ENCODE measurements at regions not wholly inside any gene's neighbourhood (a gene's known extent, or its start where the extent isn't known, plus 50 kb on each side); places are given as distances from the start of the nearest gene placed in this dataset.

- no peak for DNase-seq
Observed at GRCh38 chr4:126718136-126718535, 914.6 kb upstream of the INTU start.

GRCh38 chr4:126719852-126720251 is 912.9 kb upstream of the INTU start:
- no peak for DNase-seq

GRCh38 chr4:126725906-126726305 is 906.9 kb upstream of the INTU start:
- no peak for DNase-seq

DNA sequence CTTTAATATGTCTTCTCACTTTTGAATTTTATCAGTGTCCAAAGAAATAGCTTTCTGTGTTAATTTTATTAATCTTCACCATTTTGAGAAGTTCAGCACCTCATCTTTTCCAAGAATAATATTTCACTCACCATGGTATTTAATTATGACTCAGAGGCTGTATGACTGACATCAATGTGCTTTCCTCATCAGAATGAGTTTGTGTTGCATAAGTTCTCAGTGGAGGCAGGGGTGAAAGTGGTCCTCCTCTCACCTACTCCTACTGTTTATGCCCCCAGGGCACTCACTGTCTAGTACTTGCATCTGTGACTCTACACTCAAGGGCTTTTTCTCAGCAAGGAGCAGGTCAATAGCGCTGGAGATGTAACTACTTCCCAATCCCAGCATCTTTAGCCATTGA is 905.3 kb upstream of the INTU start:
- DNase-seq: no peak

GRCh38 chr4:126731062-126731461 is 901.7 kb upstream of the INTU start:
- no peak for DNase-seq

GRCh38 chr4:126733301-126733700 is 899.5 kb upstream of the INTU start:
- no peak for DNase-seq

DNA sequence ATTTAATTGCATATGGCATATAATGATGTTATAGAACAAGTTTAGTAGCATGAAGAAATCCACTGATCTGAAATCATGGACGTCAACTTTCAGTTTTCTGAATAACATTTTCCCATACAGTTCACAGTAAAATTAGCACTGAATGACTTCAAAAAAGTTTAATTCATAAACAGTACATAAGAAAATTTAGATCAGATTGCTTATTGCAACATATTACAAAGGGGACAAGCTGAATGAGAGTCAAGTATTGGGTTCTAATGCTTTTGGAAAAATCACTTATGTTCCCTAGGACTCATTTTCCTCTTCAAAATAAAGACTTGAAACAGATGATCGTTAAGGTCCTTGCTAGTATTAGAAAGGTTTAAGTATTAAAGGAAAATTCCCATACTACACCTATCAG is 898.3 kb upstream of the INTU start:
- DNase-seq: no peak

DNA sequence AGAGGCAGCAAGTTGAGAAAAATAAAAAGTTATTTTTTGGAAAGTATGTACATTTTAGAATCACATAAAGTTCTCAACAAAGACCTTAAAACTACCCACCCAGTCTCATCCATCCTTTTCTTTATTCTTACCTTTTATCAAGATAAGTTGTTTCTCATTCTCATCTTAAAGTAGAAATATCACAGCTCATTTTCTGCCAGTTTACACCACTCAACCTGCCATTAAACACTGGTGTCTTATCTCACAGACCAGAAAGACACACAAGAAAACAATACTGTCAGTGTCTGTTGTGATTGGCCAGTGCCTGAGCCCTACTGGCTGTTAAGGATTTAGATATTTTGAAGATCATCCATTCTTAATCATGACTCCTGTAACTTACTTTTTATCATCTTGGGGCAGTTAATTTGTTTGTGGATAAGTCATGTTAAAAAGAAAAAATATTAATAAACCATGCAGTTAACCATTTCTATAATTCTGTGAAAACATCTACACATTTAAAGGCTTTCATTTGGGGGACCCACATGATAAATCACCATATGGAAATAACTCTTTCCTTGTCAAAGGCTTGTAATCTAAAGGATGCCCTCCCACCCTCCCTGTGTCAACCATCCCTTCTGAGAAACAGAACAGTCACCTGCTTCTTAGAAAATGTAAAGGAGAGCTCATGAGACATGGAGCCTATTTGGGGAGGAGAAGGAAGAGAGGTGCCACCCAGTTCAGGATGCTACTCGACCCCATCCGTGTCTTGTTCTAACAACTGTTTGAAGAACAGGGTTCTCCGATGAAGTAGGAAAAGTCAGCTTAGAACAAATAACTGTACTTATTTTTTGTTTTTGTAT is 897.2 kb upstream of the INTU start:
- no peak for DNase-seq

- DNase-seq: no peak
Observed at GRCh38 chr4:126736133-126736518, 896.6 kb upstream of the INTU start.

DNA sequence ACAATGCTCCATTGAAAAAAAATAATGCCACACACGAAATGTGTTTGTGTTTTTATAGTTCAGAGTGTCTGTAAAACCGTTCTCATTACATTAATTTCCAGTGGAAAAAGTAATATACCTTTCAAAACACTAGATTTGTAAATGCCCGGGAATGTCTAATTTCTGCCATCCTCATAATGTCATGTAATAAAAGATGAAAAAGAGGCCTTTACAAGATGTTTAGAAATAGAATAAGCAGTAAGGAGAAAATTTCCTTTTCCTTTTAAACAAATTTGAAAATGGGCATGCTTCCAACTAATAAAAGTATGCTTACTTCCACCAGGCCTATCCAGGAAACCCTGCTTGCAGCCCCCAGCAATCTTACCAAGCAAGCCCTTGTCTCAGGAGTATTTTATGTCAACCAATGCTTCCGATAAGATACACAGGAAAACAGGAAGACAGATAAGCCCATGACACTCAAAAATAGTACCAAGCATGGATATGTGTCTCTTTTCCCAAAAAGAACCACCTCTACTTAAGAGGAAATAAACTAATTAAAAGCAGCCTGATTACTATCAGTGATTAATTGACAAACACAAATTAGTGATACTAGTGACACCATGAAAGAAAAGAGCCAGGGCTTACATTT is 894.7 kb upstream of the INTU start:
- DNase-seq: no peak

DNA sequence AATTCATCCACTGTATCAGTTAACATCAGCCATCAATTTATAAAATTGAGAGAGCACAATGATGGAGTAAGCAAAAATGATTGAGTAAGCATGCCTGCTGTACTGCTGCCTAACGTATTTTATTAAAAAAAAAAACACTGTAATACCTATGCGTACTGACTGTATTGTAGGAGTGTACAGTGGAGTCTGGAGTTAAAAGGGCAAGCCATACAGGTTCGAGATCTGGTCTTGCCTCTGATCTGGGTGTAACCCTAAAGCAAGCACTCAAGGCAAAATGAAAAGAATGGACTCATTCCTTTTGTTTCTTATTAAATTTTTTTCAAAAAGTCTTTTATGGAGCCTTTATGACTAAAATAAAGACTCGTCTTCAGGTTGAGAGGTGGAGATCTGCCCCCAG is 894.2 kb upstream of the INTU start:
- no peak for DNase-seq

DNA sequence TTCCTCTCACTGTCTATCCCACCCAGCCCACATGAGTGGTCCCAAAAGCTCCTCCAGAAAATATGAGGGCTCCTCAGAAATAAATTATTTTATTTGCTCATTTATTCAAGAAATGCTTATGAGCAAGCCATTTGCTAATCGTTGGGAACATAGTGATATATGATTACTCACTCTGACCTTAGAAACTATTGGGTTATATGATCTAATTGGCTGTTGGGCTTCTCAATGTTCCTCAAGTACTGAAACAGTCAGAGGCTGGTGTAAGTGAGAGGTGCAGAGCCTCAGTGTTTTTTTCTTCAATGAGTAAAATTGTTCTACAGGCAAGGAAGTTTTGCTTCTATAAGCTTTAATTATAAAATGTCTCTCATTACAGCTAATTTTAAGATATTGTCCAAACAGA is 893.8 kb upstream of the INTU start:
- DNase-seq: no peak

DNA sequence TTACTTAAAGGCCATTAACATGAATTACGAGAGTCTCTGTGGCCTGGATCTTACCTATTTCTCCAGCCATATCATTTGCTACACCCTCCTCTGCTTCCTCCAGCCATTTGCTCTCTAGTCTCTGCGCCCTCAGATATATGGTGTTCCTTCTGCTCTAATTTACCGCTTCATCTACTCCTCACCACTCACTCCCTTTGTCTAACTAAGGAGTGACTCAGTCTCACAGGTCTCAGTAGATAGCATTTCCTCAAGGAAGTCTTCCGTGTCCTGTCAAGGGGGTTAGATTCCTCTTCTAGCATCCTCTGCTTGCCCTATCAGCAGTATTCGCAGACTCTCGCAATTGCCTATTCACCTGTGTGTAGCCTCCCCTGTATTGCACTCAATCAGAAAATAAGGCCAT is 892.1 kb upstream of the INTU start:
- no peak for DNase-seq

- DNase-seq: no peak
Observed at GRCh38 chr4:126742048-126742447, 890.7 kb upstream of the INTU start.

- DNase-seq: no peak
Observed at GRCh38 chr4:126742885-126743284, 889.9 kb upstream of the INTU start.

- no peak for DNase-seq
Observed at GRCh38 chr4:126748736-126749135, 884.0 kb upstream of the INTU start.

DNA sequence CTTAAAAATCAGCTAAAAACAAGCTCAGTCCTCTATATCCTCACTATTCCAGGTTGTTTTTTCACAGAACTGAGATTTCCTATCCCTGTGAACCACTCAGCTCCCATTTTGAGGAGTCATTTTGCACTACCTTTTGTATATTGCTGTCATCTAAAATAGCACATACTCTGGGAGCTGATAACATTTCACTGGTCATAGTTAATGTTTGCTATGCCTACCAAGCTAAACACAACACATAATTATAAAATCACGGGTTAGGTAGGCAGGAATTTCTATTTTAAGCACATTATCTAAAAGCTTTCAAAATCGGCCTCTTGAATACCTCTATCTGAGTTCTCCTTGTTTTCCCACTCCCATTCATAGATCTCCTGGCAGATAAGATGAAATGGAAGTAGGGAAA is 882.0 kb upstream of the INTU start:
- no peak for DNase-seq

DNA sequence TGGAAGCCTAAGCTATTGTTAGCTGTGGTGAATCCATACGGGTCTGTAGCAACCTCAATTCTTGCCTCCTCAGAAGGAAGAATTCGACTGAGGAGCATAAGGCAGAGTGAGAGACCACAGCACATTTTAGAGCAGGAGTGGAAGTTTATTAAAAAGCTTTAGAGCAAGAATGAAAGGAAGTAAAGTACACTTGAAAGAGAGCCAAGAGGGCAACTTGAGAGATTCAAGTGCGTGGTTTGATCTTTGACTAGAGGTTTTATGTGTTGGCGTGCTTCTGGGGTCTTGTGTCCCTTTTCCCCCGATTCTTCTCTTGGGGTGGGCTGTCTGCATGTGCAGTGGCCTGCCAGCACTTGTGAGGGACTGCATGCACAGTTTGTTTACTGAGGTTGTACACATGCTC is 880.6 kb upstream of the INTU start:
- no peak for DNase-seq

DNA sequence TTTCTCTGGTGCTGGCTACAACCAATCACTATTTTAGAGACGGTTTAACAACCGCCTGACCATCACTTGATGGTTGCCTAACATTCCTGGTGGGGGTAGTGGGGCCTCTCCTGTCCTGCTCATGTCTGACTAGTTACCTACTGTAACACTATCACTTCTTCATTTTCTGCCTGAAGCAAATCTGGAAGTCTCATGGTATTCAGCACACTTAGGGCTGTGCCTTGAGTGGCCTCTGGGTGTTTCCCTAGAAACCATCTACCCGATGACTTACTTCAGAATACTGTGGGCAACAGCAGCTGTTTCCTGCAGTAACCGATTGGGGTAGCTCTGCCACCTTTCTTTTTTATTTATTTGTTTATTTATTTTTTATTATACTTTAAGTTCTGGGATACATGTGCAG is 880.1 kb upstream of the INTU start:
- DNase-seq: no peak

DNA sequence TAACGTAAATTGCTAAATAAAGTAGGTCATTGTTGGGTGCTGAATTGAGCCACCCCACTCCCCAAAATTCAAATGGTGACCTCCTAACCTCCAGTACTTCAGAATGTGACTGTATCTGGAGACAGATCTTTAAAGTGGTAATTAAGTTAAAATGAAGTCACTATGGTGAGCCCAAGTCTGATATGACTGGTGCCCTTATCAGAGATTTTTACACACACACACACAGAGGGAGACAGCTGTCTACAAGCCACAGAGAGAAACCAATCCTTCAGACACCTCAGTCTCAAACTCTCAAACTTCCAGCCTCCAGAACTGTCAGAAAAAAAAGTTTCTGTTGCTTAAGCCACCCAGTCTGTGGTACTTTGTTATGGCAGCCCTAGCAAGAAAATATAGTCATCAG is 879.2 kb upstream of the INTU start:
- no peak for DNase-seq

- no peak for DNase-seq
Observed at GRCh38 chr4:126755506-126755905, 877.3 kb upstream of the INTU start.

DNA sequence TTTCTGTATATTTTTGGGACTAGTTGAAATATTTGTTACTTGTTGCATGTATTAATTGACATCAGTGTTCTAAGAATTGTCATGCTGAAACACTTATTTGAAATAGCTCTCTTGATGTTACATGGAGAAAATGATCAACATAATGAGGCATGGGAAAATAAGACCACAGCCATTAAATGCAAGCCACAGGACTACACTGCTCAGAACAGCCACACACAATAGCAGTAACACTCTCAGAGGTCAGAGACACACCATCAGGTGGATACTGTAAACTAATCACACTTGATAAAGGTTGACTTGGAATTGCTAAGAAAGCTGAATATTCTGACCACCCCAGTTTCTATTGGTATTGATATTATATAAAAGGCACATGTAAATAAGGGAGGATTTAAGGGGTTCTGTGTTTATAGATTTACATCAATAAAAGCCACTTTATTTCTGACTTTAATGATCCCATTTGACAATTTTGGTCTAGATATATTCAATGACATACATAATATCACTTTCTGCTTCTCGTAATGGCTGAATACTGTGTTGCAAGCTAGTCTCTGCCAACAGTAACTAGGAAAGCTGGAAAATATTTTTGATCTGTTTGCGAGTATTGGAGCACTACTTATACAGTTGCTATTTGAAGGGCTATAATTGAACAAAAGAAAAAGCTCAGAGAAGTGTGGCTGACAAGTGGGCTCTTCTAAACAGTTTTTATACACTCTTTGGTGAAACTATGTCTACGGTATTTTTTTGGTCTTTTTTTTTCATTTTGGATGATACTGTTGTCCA is 876.5 kb upstream of the INTU start:
- DNase-seq: no peak

DNA sequence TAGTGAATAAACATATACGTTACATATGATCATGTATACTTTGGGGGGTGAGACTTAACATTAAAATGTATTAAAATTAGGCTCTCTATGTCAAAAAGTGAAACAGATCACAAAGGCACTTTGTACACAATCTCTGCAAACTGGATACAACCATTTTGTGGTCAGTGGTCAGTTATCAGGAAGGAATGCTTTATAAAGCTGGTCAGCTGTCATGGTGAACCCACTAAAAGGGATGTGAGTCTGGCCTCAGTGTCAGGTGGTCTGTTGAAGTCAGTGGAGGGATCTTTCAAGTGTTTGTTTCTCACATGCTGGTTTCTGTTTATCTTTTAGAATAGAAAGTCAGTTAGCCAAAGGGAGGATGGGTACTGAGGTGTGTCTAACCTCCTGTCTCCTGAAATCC is 875.5 kb upstream of the INTU start:
- DNase-seq: no peak

GRCh38 chr4:126758493-126758892 is 874.3 kb upstream of the INTU start:
- no peak for DNase-seq
